KOPT-K1 (cell line): ENCODE measurements at regions not wholly inside any gene's neighbourhood (a gene's known extent, or its start where the extent isn't known, plus 50 kb on each side); places are given as distances from the start of the nearest gene placed in this dataset.

Experiments
- H3K27ac ChIP-seq: fragments of 200-600 bp; sonication (generic); 2 replicates; pipeline ENCODE4 v1.5.1; 2016; ENCODE audit warnings: antibody characterized with exemption, mild to moderate bottlenecking, low read depth, low read length; ENCODE audit not compliant: poor library complexity, severe bottlenecking
- H3K36me3 ChIP-seq: fragments of 200-600 bp; sonication (generic); 2 replicates; pipeline ENCODE4 v1.5.1; 2017; ENCODE audit warnings: antibody characterized with exemption, mild to moderate bottlenecking, low read length, moderate library complexity; ENCODE audit not compliant: insufficient read depth
- H3K9me3 ChIP-seq: fragments of 200-600 bp; sonication (generic); 2 replicates; pipeline ENCODE4 v1.5.1; 2017; ENCODE audit warnings: antibody characterized with exemption, low read length, mild to moderate bottlenecking; ENCODE audit not compliant: insufficient read depth, poor library complexity, severe bottlenecking

DNA sequence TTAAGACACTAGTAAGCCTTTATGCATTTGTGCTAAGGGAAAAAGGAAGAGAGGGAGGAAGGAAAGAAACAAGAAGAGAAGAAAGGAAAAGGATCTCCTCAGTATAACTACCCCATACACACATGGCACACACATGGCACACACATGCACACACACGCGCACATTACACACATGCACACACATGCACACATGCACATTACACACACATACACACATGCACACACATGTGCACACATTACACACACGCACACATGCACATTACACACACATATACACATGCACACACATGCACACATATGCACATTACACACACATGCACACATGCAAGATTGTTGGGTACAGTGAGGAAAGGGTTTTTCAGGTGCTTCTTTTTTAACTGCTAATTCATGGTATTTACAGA lies 311.2 kb downstream of the SKIDA1 start:
- no peaks in the 10 kb centered on the region for H3K36me3 ChIP-seq
- no peaks in the 10 kb centered on the region for H3K9me3 ChIP-seq
- H3K27ac ChIP-seq, result no peak overlapping the region

DNA sequence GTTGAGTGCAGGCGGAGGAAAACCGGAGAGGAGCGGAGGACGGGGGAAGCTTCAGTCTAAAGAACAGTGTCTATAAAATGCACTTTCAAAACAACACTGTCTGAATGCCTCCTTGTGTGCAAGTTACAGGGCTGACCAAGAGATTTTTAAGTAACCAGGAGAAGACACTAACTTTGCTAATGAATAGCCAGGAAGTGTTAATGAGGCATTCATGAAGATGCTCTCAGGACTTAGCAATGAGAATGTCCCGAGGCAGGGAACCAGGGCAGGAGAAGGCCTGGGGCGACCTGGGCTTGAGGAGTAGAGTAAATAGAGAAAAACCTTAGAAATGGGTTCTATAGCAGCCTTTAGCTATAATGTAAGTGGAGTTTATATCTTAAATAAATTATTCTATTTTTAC lies 312.1 kb downstream of the SKIDA1 start:
- Histone ChIP-seq H3K9me3 (no peaks in the 10 kb centered on the region), H3K27ac (no peak overlapping the region), H3K36me3 (no peaks in the 10 kb centered on the region)

DNA sequence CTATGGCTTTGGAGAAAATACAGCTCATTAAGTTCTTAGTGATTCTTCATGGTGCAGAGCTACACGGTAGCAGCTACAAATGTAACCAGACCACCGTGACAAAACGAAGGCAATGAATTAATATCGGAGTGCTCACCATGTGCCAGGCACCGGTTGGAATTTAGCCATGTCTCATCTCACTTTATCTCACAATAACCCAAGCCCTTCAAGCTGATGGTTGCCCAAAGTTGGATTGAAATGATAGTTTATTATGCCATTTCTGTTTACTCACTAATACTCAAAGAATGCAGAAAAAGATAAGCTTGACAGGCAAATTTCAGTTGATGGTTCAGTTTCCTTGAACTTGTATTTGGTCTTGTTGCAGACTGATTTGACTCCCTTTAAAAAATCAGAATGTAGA lies 312.6 kb downstream of the SKIDA1 start:
- no peaks in the 10 kb centered on the region for H3K36me3 ChIP-seq
- H3K9me3 ChIP-seq, result peaks cover 2% of the 10 kb centered on the region
- no peak overlapping the region for H3K27ac ChIP-seq

DNA sequence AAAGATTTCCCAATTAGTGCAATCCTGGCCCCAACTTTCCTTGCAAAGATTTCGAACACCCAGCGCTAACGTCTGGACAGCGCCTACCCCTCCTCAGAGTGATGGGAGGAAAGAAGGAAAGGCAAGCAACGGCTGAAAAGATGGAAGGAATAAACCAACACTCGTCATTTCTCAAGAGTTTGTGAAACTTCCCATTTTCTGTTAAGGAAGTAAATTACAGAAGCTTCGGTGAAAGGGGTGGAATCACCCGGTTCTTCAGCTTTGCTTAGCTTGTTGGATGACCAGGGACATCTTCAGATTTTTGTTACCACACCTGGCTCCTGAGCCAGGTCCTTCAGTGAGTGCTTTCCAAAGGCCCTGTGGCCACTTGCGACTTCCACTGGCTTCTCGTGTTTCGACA lies 313.1 kb downstream of the SKIDA1 start:
- no peaks in the 10 kb centered on the region for H3K36me3 ChIP-seq
- H3K9me3 ChIP-seq, result peaks cover 7% of the 10 kb centered on the region
- H3K27ac ChIP-seq, result no peak overlapping the region

DNA sequence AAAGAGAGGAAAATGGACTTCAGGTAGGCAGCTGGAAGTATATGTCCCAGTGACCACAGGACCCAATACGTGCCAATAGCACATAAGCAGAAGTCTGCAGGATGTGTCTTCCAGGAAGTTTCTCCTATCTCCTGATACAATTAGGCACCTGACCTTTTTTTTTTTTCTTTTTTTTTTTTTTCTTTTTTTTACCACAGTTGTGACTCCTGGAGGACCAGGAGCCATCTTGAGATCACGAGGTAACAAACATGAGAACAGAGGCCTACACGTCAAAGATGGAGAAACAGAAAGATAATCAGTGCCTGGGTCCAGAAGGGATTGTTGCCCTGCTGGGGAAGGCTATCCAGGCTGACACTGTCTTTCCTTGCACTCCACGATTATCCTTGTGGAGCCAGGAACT lies 312.4 kb upstream of the NEBL start:
- no peak overlapping the region for H3K27ac ChIP-seq
- no peaks in the 10 kb centered on the region for H3K36me3 ChIP-seq
- H3K9me3 ChIP-seq, result peaks cover 8% of the 10 kb centered on the region

DNA sequence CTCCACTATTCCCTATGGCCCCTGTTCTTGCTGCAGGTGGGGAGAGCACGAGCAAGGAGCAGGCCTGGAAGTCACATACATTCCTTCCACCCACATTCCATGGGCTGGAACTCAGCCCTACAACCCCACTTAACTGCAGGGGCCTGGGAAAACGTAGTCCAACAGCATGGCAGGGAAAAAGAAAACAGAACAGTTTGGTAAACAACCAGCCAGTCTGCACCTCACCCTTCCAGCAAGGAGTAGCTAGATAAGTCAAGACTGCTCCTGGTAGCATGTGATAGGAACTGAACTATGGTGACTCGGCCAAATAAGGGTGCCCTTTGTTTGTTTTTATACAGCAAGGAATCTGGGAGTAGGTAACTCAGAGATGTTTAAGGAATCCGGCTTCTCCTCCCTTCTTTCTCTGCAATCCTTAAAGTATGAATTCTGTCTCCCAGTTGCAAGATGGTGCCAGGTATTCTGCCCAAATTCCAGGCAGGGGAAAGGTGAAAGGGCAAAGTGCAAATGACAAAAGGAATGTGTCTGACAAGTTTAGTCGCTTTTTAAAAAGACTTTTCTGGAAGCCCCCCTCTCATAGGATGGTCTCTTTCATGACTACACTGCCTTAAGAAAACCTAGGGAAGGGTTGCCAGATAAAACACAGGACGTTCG lies 311.7 kb upstream of the NEBL start:
- Histone ChIP-seq H3K36me3 (no peaks in the 10 kb centered on the region), H3K9me3 (peaks cover 8% of the 10 kb centered on the region), H3K27ac (no peak overlapping the region)

DNA sequence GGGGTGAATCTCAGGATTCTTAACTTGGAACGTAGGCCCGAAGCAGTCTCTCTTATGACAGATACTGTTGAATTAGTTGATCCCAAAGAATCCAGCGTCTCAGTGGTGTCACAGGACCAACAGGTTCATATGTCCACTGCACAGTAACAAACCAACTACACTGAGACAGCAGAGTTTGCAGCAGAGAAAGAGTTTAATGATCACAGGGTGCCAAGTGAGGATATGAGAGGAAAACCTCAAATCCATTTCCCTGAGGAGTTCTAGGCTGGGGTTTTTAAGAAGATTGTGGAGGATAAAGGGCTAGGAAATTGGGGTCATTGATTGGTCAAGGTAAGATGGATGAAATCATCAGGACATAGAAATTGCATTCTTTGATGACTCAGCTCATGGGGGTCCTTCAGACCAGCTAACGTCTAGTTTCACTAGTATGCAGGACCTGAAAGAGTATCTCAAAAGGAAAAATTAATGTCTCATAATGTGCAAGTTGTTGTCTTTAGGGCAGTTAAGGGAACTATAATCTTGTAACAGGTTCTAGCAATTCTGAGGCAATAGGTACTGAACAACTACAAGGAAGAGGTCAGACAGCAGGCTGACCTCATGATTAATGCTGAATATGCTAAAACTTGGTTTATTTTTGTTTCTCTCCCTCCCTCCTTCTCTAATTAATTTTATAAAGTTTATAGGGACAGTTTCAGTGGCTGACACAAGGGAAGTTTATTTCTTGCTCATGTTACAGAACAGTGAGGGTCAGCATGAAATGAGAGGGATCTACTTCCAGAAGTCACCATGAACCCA lies 310.9 kb upstream of the NEBL start:
- Histone ChIP-seq H3K9me3 (peaks cover 8% of the 10 kb centered on the region), H3K36me3 (no peaks in the 10 kb centered on the region), H3K27ac (no peak overlapping the region)

DNA sequence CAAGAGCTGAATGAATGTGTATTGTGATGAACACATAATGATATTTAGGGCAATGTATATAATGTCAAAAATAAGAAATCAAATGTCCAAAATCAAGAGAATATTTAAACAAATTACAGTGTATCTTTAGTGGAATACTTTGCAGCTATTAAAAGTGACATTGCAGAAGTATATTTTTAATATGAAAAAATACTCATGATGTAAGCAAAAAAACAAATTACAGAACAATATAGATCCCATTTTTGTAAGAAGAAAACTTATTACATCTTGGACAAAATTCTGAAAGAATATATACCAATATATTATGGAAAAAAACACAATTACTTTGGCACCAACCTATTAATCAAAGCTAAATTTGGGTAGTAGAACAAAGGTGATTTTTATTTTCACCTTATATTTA lies 308.2 kb upstream of the NEBL start:
- H3K27ac ChIP-seq, result no peak overlapping the region
- H3K9me3 ChIP-seq, result peaks cover 8% of the 10 kb centered on the region
- no peaks in the 10 kb centered on the region for H3K36me3 ChIP-seq

DNA sequence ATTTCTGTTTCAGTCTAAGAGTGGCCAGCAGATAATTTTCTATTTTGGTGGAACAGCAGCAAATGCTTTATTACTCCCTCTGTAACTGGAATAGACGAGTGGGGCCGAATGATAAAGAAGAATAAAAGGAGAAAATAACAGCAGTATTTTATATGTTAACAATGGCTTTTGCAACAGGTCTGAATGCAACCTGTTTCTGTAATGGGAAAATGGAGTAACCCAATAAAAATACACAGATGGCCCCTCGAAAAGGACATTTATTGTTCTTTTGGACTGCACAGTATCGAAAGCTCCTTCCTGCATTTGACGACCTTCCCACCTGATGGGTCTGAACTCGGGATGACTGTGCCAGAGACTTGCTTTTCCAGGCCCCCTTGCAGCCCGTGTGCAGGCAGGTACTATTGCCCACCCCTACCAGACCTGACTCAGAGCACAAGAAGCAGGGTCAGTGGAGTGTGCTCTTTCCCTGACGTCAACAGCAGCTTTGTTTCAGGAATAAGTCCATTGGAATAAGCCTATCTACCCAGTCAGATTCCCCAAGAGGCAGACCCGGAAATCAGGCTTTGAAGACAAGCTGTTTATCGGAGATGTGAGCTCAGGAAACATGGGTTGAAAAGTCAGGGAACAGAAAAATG lies 306.5 kb upstream of the NEBL start:
- Histone ChIP-seq H3K36me3 (no peaks in the 10 kb centered on the region), H3K27ac (no peak overlapping the region), H3K9me3 (peaks cover 9% of the 10 kb centered on the region)

DNA sequence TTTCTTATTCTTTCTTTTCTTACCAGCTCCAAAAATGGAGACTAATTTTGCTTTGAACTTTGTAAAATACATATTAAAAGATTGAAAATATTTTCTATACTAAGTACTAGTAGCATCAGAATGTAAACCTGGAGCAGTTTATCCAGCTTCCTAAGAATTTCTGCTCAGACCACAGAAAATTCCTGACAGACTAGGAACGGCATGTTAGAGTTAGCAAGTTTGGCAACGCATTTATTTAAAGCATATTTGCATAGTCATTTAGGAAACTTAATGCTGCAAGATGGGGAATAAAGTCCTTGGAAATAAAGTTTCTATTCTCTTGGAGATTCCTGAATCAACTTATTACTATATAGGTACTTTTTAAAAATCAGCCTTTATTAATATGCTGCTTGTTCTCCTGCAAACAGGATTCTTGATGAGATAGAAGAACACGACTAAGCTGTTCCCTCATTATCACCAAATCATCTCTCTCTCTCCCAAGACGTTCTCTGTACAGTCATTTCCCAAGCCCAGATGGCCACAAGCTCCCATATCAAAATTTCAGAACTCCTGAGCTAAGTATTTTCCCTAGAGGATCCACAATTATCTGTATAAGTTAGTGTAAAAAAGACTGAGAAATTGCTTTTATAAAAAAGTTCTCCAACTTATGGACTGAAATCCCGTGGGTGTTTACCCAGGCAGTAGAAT lies 305.8 kb upstream of the NEBL start:
- H3K27ac ChIP-seq, result no peak overlapping the region
- no peaks in the 10 kb centered on the region for H3K36me3 ChIP-seq
- H3K9me3 ChIP-seq, result peaks cover 14% of the 10 kb centered on the region

DNA sequence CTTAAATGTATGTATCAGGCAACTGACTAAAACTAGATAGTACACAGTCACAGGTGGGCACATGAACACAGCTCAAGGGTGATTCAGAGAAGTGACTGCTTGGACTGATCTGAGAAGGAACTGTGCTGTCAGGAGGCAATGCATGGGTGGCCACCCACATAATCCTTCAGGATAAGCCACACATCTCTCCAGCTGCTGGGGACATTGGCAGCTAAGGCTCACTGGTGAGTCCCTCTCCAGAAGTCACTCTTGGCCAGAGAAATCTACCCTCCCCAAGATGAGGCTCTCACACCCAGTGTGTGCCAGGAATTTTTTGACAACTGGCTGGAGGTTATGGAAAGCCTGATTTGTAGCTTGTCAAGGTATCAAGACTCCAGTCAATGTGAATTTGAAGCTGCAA lies 302.4 kb upstream of the NEBL start:
- Histone ChIP-seq H3K9me3 (peaks cover 17% of the 10 kb centered on the region), H3K27ac (no peak overlapping the region), H3K36me3 (no peaks in the 10 kb centered on the region)

DNA sequence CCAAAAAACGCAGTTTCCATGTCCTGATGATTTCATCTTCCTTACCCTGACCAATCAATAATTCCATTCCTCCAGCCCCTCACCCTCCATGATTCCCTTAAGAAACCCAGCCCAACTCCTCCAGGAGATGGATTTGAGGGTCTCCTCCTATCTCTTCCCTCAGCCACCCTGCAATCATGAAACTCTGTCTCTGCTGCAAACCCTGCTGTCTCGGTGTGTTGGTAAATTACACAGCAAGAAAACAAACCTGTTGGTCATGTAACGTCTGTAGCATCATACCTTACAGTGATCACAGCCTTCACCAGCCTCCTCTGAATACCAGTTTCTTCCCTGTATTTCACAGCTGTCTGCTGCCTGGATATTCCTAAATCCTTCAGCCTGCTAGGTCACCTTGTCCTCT lies 300.7 kb upstream of the NEBL start:
- Histone ChIP-seq H3K27ac (no peak overlapping the region), H3K36me3 (no peaks in the 10 kb centered on the region), H3K9me3 (peaks cover 17% of the 10 kb centered on the region)

DNA sequence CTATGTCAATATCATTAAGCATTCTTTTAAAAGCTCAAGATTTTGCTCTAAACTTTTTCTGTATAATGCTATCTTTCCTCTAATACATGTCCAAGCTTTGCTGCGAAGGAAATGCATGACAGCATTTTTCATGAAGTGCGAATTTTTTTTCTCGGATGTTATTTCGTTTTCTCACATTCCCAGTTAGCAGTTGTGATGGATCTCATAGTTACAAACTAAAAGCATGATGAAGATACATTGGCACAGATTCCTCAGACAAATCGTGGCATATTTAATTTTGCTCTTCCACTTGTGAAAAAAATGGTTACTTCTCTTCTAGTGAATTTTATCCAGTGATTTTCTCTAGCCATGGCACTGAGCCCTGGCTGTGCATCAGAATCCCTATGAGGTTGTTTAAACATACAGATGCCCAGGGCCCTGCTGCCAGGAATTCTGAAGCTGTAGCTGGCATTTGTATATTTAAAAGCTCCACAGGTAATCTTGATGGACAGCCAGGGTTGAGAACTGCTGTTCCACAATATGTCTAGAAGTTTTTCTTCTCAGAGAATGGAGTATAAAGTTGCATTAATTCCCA lies 299.8 kb upstream of the NEBL start:
- peaks cover 17% of the 10 kb centered on the region for H3K9me3 ChIP-seq
- no peaks in the 10 kb centered on the region for H3K36me3 ChIP-seq
- no peak overlapping the region for H3K27ac ChIP-seq

DNA sequence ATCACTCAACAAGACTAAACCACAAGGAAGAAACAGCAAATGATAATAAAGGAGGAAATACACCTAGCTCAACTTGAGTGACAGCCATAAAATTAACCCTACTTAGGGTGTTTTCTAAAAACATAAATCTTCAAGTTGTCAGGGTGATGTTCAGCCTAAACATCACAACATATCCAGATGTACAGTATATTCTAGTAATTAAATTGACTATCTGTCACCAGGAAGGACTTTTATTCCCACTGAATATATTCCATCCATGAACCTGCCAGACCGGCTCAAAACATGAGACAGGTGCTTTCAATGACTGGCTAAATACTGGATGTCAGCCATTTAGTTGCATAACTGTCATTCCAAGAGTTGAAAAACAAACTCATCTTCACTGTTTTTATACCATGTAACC lies 298.1 kb upstream of the NEBL start:
- no peak overlapping the region for H3K27ac ChIP-seq

DNA sequence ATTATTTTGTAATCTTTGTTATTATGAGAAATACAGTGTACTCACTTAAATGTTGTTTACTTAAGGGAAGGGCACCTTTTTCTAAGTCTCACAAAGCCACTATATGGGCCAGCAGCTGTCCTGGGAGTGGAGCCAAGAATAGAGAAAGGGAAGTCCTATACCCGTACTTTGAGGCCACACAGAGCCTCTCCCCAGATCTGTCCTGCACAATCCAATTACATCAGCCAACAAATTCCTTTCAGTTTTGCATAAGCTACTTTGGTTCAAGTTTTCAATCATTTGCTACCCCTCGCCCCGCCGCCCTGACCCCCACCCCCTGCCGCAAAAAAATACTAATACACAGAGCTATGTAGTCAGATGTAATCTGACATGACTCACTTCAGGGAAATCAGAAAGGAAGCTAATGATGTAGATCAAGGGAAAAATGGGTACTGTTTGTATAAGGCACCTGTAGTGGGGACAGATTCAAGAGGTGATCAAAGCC lies 297.4 kb upstream of the NEBL start:
- H3K27ac ChIP-seq, result no peak overlapping the region
- no peaks in the 10 kb centered on the region for H3K36me3 ChIP-seq
- H3K9me3 ChIP-seq, result peaks cover 17% of the 10 kb centered on the region

More for the DNA sequence above, 298.1 kb upstream of the NEBL start:
- Histone ChIP-seq H3K9me3 (peaks cover 17% of the 10 kb centered on the region), H3K36me3 (no peaks in the 10 kb centered on the region)
